Stomach (tissue), 4 donors: ENCODE measurements at regions not wholly inside any gene's neighbourhood (a gene's known extent, or its start where the extent isn't known, plus 50 kb on each side); places are given as distances from the start of the nearest gene placed in this dataset.

Experiments
- CTCF ChIP-seq, 7 experiments: fragments of 450-650 bp in 4 of 7; fragments of 200-600 bp in 3 of 7; sonication (generic) in 3 of 7; IDR thresholded peaks; one replicate each; pipeline ENCODE4 v1.5.1; 2016 to 2019; ENCODE audit warnings: antibody characterized with exemption in 7 of 7, control low read depth in 2 of 7, mild to moderate bottlenecking in 1 of 7
- POLR2A ChIP-seq, 4 donors: fragments of 450-650 bp; IDR thresholded peaks; one replicate each; pipeline ENCODE4 v1.6.1; 2016; ENCODE audit warnings: antibody characterized with exemption in 4 of 4, control low read depth in 2 of 4, mild to moderate bottlenecking in 1 of 4, moderate library complexity in 1 of 4
- POLR2AphosphoS5 ChIP-seq, 3 donors: sonication (generic); formaldehyde crosslinking; IDR thresholded peaks; one replicate each; pipeline ENCODE4 v1.6.1; 2016; ENCODE audit warnings: antibody characterized with exemption in 3 of 3

- no peak for TF ChIP-seq CTCF (IDR thresholded peaks at IDR 0.05)
- TF ChIP-seq POLR2A (IDR thresholded peaks at IDR 0.05), result no peak
- TF ChIP-seq POLR2AphosphoS5 (IDR thresholded peaks at IDR 0.05), result no peak
These were observed 518.0 kb upstream of the HS6ST1 start for GRCh38 chr2:128836559-128837100.
